Aorta (tissue), 5 donors: ENCODE measurements at regions not wholly inside any gene's neighbourhood (a gene's known extent, or its start where the extent isn't known, plus 50 kb on each side); places are given as distances from the start of the nearest gene placed in this dataset.

Source experiments
- ATAC-seq: fragments of 200-7000 bp; cut with Tn5 transposase; one replicate; pipeline ENCODE4 v1.9.1; 2022; ENCODE audit warnings: moderate library complexity; ENCODE audit not compliant: low FRiP score
- DNase-seq, 2 donors: peaks; one replicate each; pipeline ENCODE4 v3.0.0-alpha.2; 2020
- H3K27ac ChIP-seq, 2 donors: one replicate each; pipeline ENCODE4 v1.5.1; 2013; ENCODE audit warnings: low read length in 2 of 2, mild to moderate bottlenecking in 2 of 2, moderate library complexity in 2 of 2, control low read depth in 1 of 2, inconsistent platforms in 1 of 2, low read depth in 1 of 2
- H3K27me3 ChIP-seq, 2 donors: one replicate each; pipeline ENCODE4 v1.6.1; 2013; ENCODE audit warnings: control low read depth in 1 of 2, low read length in 1 of 2, mild to moderate bottlenecking in 1 of 2, moderate library complexity in 1 of 2; ENCODE audit not compliant: insufficient read depth in 2 of 2, control insufficient read depth in 1 of 2
- H3K36me3 ChIP-seq, 2 donors: one replicate each; pipeline ENCODE4 v1.6.1; 2013; ENCODE audit warnings: control low read depth in 1 of 2, low read length in 1 of 2, mild to moderate bottlenecking in 1 of 2; ENCODE audit not compliant: insufficient read depth in 2 of 2, control insufficient read depth in 1 of 2
- H3K4me1 ChIP-seq, 2 donors: one replicate each; pipeline ENCODE4 v1.6.1; 2013; ENCODE audit warnings: low read length in 2 of 2, control low read depth in 1 of 2, mild to moderate bottlenecking in 1 of 2, moderate library complexity in 1 of 2; ENCODE audit not compliant: insufficient read depth in 2 of 2, control insufficient read depth in 1 of 2
- H3K4me3 ChIP-seq, 2 donors: one replicate each; pipeline ENCODE4 v1.5.1; 2013; ENCODE audit warnings: low read length in 2 of 2, control low read depth in 1 of 2, mild to moderate bottlenecking in 1 of 2
- H3K9me3 ChIP-seq: one replicate; pipeline ENCODE4 v1.6.1; 2013; ENCODE audit warnings: mild to moderate bottlenecking, low read length; ENCODE audit not compliant: control insufficient read depth
- WGBS, 2 donors: extraction: QIAGEN DNeasy Blood & Tissue Kit; methylation state at CpG; one replicate each; pipeline ENCODE4 v1.1.7; 2013; 5-methylcytosine and 5-hydroxymethylcytosine counted together
- intact Hi-C, 2 donors: fragments of 100-400 bp; cut with DNase I; formaldehyde crosslinking; loops; one replicate each; pipeline versions ENCODE4 v1.14.2 to v1.15.0; 2022
- donor health status: healthy with polysubstance abuse.
- donor health status: Bipolar disorder and iron deficiency.
- donor health status: DM: no; HTN: no; CAD: no.
- donor health status: DM: no; HTN: no; CAD: no.
- donor health status: DM: yes; HTN: yes; CAD: no.

GRCh38 chr14:66421990-66422946, 63.9 kb upstream of the CCDC196 start:
- ATAC-seq (no peak), DNase-seq (no peak)
- Histone ChIP-seq H3K27ac (no peak overlapping the region), H3K27me3 (no peaks in the 10 kb centered on the region), H3K4me3 (no peak overlapping the region), H3K9me3 (no peaks in the 10 kb centered on the region), H3K36me3 (no peaks in the 10 kb centered on the region), H3K4me1 (no peaks in the 10 kb centered on the region)
- intact Hi-C loops = no loop called here
- WGBS, 2 donors = 79% methylated on average over 6 of the region's 6 CpGs

- H3K4me1 ChIP-seq = no peaks in the 10 kb centered on the region
- DNase-seq = no peak
- no peaks in the 10 kb centered on the region for H3K36me3 ChIP-seq
- intact Hi-C loops = no loop called here
- H3K27me3 ChIP-seq = no peaks in the 10 kb centered on the region
- 77 to 79% methylated on average over 5 of the region's 5 CpGs for WGBS, 2 donors
- no peak overlapping the region for H3K27ac ChIP-seq
- H3K9me3 ChIP-seq = no peaks in the 10 kb centered on the region
- ATAC-seq = no peak
- no peak overlapping the region for H3K4me3 ChIP-seq
Measured at GRCh38 chr14:66425402-66425801, 60.8 kb upstream of the CCDC196 start.

GRCh38 chr14:66426451-66426850, 59.7 kb upstream of the CCDC196 start:
- Histone ChIP-seq H3K4me3 (no peak overlapping the region), H3K4me1 (no peaks in the 10 kb centered on the region), H3K27ac (no peak overlapping the region), H3K9me3 (no peaks in the 10 kb centered on the region), H3K36me3 (no peaks in the 10 kb centered on the region), H3K27me3 (no peaks in the 10 kb centered on the region)
- no peak for ATAC-seq
- intact Hi-C loops = no loop called here
- DNase-seq = no peak
- 37 to 51% methylated on average over 2 of the region's 2 CpGs for WGBS, 2 donors

- DNase-seq (no peak), ATAC-seq (no peak)
- Histone ChIP-seq H3K36me3 (no peaks in the 10 kb centered on the region), H3K27me3 (no peaks in the 10 kb centered on the region), H3K27ac (no peak overlapping the region), H3K4me3 (no peak overlapping the region), H3K4me1 (no peaks in the 10 kb centered on the region), H3K9me3 (peaks cover 2% of the 10 kb centered on the region)
- 62 to 66% methylated on average over 1 of the region's 1 CpG for WGBS, 2 donors
- intact Hi-C loops = no loop called here
Measured at GRCh38 chr14:66432334-66432733, 53.8 kb upstream of the CCDC196 start.

GRCh38 chr14:66434464-66434863, 51.7 kb upstream of the CCDC196 start:
- H3K9me3 ChIP-seq = peaks cover 2% of the 10 kb centered on the region
- ATAC-seq (no peak), DNase-seq (no peak)
- no peak overlapping the region for H3K27ac ChIP-seq
- intact Hi-C loops = no loop called here
- no peaks in the 10 kb centered on the region for H3K4me1 ChIP-seq
- 79 to 82% methylated on average over 2 of the region's 2 CpGs for WGBS, 2 donors
- no peaks in the 10 kb centered on the region for H3K36me3 ChIP-seq
- H3K27me3 ChIP-seq = no peaks in the 10 kb centered on the region
- no peak overlapping the region for H3K4me3 ChIP-seq

GRCh38 chr14:66435683-66436082, 50.5 kb upstream of the CCDC196 start:
- intact Hi-C loops = no loop called here
- Histone ChIP-seq H3K4me3 (no peak overlapping the region), H3K27ac (no peak overlapping the region), H3K27me3 (no peaks in the 10 kb centered on the region), H3K9me3 (peaks cover 2% of the 10 kb centered on the region), H3K36me3 (no peaks in the 10 kb centered on the region), H3K4me1 (no peaks in the 10 kb centered on the region)
- DNase-seq = no peak
- WGBS, 2 donors = 85 to 89% methylated on average over 1 of the region's 1 CpG
- no peak for ATAC-seq
